Naive thymus-derived CD8-positive, alpha-beta T cell (primary cell): ENCODE measurements at regions not wholly inside any gene's neighbourhood (a gene's known extent, or its start where the extent isn't known, plus 50 kb on each side); places are given as distances from the start of the nearest gene placed in this dataset.
"Not testable (repeated sequence)": the region's sequence is repeated elsewhere in the genome, so short reads cannot be mapped to it uniquely, and the experiment has no call there.

Experiments
- ATAC-seq, 2 donors: fragments of 150-1000 bp; cut with Tn5 transposase in 1 of 2; sonication (Bioruptor Pico), chemical (Tn5 transposase) in 1 of 2; 1 replicate in 1 of 2; 2 replicates in 1 of 2; pipeline ENCODE4 v1.10.0; 2021; ENCODE audit warnings: mild to moderate bottlenecking in 2 of 2, moderate library complexity in 2 of 2
- POLR2A ChIA-PET: fragments of 350-600 bp; sonication (Branson Sonifier 250); formaldehyde crosslinking; loops from one replicate; lab custom pipeline; 2021; ENCODE audit warnings: antibody characterized with exemption; lab: Charles Lee
- DNase-seq, 10 donors: peaks; one replicate each; pipeline versions ENCODE4 v3.0.0 to v3.0.0-alpha.2; 2020 to 2022
- H3K27ac Mint-ChIP-seq, 10 donors: one replicate each; pipeline ENCODE4 v1.8.0; 2020 to 2022; ENCODE audit warnings: mild to moderate bottlenecking in 10 of 10, mixed read lengths in 10 of 10, moderate library complexity in 4 of 10, inconsistent platforms in 1 of 10
- H3K27me3 Mint-ChIP-seq, 5 donors: one replicate each; pipeline ENCODE4 v1.8.0; 2021 to 2022; ENCODE audit warnings: mixed read lengths in 5 of 5
- H3K36me3 Mint-ChIP-seq, 3 donors: one replicate each; pipeline ENCODE4 v1.8.0; 2020 to 2022; ENCODE audit warnings: mixed read lengths in 3 of 3, mild to moderate bottlenecking in 2 of 3, inconsistent platforms in 1 of 3
- H3K4me1 Mint-ChIP-seq, 4 donors: one replicate each; pipeline ENCODE4 v1.8.0; 2021 to 2022; ENCODE audit warnings: mixed read lengths in 4 of 4
- H3K4me3 Mint-ChIP-seq, 10 donors: one replicate each; pipeline ENCODE4 v1.8.0; 2020 to 2022; ENCODE audit warnings: mild to moderate bottlenecking in 10 of 10, mixed read lengths in 10 of 10, moderate library complexity in 6 of 10, inconsistent platforms in 1 of 10
- H3K9me3 Mint-ChIP-seq, 9 donors: one replicate each; pipeline ENCODE4 v1.8.0; 2020 to 2022; ENCODE audit warnings: mixed read lengths in 9 of 9, mild to moderate bottlenecking in 3 of 9, inconsistent platforms in 1 of 9, moderate library complexity in 1 of 9

DNA sequence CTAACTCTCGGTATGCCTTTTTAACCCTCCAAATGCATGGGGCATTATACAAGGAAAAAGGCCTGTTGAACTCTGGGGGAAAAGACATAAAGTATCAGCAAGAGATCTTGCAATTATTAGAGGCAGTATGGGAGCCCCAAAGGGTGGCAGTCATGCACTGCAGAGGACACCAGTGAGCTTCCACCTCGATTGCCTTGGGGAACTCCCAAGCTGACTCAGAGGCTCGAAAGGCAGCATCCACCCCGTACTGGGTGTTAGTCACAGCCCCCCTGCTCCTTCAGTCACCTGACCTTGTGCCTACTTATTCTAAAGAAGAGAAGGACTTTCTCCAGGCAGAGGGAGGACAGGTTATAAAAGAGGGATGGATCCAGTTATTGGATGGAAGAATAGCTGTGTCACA is 781.4 kb upstream of the TMEM132C start:
- ATAC-seq: no peak
- Mint-ChIP-seq H3K9me3 (peaks cover 0 to 22% (median 0%) of the 10 kb centered on the region in 9 donors), H3K4me1 (no peaks in the 10 kb centered on the region), H3K27me3 (peaks cover 0 to 2% (median 0%) of the 10 kb centered on the region in 5 donors), H3K27ac (no peak overlapping the region), H3K36me3 (no peaks in the 10 kb centered on the region), H3K4me3 (no peak overlapping the region)
- DNase-seq: no peak
- POLR2A ChIA-PET: no interaction called here

DNA sequence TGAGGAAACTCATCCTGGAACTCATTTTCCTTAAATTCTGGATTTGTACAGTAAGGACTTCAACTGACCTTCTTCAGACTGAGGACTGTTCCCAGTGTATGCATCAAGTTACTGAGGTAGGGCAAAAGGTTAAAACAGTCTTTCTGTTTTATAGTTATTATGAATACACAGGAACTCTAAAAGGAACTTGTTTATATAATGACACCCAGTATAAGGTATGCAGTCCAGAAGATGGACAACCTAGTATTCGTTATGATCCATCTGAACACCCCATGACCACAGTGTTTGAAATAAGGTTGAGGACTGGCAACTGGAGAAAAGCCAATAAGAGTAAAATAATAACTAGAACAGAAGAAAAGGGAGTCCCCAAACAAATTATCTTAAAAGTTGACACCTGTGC is 779.9 kb upstream of the TMEM132C start:
- H3K4me3 Mint-ChIP-seq: no peak overlapping the region

DNA sequence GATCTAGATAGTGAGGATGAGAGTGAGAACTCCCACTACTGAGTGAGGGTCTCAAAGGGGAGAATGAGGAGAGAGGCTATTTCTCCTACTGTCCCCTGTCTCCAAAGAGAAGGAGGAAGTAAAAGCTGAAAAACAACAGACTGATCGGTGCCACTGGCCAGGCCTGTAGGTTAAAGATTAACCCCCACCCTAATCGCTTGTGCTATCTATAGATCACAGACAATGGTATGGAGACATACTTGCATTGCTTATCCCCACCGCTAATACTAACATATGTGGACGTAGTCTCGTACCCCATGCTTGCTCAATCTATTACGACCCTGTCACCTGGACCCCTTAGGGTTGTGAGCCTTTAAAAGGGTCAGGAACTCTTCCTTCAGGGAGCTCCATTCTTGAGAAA is 777.9 kb upstream of the TMEM132C start:
- Mint-ChIP-seq H3K36me3 (no peaks in the 10 kb centered on the region), H3K27me3 (no peaks in the 10 kb centered on the region), H3K27ac (no peak overlapping the region), H3K9me3 (peaks cover 0 to 12% (median 0%) of the 10 kb centered on the region in 9 donors), H3K4me3 (no peak overlapping the region), H3K4me1 (no peaks in the 10 kb centered on the region)
- DNase-seq: no peak
- ATAC-seq: no peak
- POLR2A ChIA-PET: no interaction called here

More for the DNA sequence above, 779.9 kb upstream of the TMEM132C start:
- POLR2A ChIA-PET: no interaction called here
- Mint-ChIP-seq H3K27ac (no peak overlapping the region), H3K36me3 (no peaks in the 10 kb centered on the region), H3K4me1 (no peaks in the 10 kb centered on the region), H3K27me3 (peaks cover 0 to 2% (median 0%) of the 10 kb centered on the region in 5 donors), H3K9me3 (peaks cover 0 to 20% (median 0%) of the 10 kb centered on the region in 9 donors)
- DNase-seq: no peak
- no peak for ATAC-seq

DNA sequence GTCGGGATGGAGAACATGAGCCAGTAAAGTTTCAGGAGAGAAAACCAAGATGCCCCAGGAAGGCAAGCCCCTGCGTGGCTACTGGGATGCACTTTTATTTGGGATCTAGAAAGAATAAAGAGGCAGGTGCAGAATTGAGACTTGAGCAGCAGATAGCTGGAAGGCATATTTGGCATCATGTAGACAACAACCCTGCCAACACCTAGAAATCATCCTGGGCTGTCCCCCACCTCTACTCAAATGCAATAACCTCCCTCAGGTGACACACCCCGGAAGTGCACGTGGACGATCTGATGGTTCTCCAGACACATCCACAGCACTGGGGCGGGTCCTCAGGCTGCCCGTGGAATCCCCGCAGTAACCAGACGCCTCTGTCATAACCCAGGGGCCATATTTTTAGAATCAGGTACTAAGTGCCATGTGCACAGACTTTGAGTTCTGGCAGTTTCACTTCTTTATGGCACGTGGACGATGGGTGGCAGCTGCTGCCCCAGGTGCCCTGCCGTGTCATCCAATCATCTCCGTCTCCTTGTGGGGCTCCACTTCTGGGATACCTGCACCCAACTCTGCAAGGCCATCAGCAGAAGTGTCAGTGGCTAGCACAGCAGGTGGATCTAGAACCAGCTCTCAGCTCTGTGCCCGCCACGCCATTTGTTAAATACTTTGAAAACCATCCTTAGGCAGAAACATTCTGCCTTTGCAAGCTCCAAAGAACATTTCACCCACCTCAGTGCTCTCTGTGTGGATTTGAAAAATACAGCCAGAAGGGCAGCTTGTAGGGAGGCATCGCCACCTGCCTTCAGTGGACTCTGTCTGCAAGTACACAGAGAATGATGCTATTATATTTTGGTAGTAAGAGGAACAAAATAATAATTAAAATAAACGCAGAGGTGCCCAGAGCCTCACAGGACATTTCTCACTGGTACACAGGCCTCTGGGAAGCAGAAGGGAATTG is 771.7 kb upstream of the TMEM132C start:
- Mint-ChIP-seq H3K4me1 (peaks cover 0 to 2% (median 0%) of the 10 kb centered on the region in 4 donors), H3K27ac (no peak overlapping the region), H3K36me3 (no peaks in the 10 kb centered on the region), H3K9me3 (peaks cover 0 to 10% (median 0%) of the 10 kb centered on the region in 9 donors), H3K4me3 (no peak overlapping the region), H3K27me3 (peaks cover 0 to 3% (median 0%) of the 10 kb centered on the region in 5 donors)
- POLR2A ChIA-PET: no interaction called here
- ATAC-seq (no peak), DNase-seq (no peak)

DNA sequence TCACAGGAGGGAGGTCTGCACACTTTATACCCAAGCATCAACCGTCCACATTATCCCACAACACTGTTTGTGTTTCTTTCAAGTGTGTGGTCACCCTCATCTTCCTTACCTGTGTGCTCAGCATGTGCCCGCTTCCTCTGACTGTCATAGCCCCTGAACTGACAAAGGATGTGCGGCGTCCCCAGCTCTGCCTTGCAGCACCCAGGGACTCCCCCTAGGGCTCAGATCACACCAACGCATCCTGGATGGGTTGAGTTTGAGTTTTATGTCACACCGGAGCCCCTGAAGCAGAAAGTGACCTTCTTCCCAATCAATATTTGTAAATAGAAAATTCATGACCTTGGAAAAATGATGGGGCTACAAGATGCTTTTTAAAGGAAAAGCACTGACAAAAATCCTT is 770.7 kb upstream of the TMEM132C start:
- POLR2A ChIA-PET: no interaction called here
- Mint-ChIP-seq H3K27ac (no peak overlapping the region), H3K36me3 (no peaks in the 10 kb centered on the region), H3K4me1 (peaks cover 0 to 2% (median 0%) of the 10 kb centered on the region in 4 donors), H3K9me3 (peaks cover 0 to 9% (median 2%) of the 10 kb centered on the region in 9 donors), H3K27me3 (peaks cover 0 to 3% (median 0%) of the 10 kb centered on the region in 5 donors), H3K4me3 (no peak overlapping the region)
- ATAC-seq: no peak
- no peak for DNase-seq

DNA sequence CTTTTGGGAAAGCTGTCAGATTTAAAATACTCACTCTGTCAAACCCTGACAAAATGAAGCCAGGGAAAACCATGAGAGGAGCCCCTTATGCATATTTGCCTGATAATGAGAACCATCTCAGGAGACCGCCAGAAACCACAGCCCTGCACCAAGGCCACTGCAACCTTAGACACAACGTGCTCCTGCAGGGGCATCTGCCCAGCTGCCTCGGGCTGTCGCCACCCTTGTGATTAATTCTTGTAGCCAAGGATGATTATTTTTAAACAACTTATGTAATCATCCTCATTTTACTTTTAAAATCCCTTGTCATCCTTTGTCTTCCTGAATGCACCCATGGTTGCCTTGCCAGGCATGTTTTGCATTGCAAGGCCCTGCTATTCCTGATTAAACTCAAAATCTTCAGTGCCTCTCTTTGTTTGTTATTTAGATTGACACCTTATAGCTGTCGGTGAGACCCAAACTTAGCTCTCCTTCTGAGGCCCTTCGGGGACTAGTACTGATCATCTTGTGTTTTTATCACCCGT is 766.4 kb upstream of the TMEM132C start:
- Mint-ChIP-seq H3K4me3 (no peak overlapping the region), H3K36me3 (no peaks in the 10 kb centered on the region), H3K27me3 (peaks cover 0 to 1% (median 0%) of the 10 kb centered on the region in 5 donors), H3K9me3 (peaks cover 0 to 14% (median 3%) of the 10 kb centered on the region in 9 donors), H3K27ac (no peak overlapping the region), H3K4me1 (peaks cover 0 to 3% (median 0%) of the 10 kb centered on the region in 4 donors)
- POLR2A ChIA-PET: no interaction called here
- no peak for ATAC-seq
- no peak for DNase-seq

DNA sequence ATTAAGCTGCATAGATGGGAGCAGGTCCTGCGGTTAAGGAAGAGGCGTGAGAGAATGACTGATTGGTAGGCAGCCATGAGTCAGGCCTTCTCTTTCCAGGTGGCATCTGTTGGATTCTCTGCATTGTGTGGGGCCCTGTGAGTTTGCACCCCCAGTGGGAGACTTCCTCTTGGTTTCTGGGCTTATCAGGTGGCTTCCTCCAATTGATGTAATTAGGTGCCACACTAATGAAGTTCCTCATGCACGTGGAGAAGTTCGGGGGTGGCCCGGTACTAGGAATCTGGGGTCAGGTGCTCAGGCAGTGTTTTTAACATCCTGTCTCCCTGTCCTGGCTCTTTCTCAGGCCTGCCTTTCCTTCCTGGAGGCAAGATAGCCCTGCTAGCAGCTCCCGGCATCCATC is 765.1 kb upstream of the TMEM132C start:
- POLR2A ChIA-PET: no interaction called here
- Mint-ChIP-seq H3K9me3 (peaks cover 0 to 18% (median 3%) of the 10 kb centered on the region in 9 donors), H3K4me3 (no peak overlapping the region), H3K4me1 (peaks cover 0 to 3% (median 0%) of the 10 kb centered on the region in 4 donors), H3K27ac (no peak overlapping the region), H3K36me3 (no peaks in the 10 kb centered on the region), H3K27me3 (no peaks in the 10 kb centered on the region)
- ATAC-seq (no peak), DNase-seq (no peak)

DNA sequence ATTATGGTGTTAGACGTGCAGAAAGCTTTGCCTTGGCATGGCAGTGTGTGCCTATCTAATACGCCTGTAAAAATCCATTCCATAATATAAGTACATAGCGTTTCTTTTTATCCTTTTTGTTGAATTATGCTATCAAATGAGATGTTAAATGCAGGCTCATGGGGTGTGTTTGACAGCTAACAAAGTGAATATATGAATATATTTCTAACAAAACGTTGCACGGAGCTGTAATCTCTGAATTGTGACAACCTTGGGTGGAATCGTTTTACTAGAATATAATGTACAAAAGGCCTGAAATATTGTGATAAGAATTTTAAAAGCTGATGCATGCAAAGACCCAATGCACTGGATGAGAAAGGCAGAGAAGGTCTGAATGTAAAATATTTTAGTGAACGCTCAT is 763.7 kb upstream of the TMEM132C start:
- H3K4me1 Mint-ChIP-seq: peaks cover 0 to 1% (median 0%) of the 10 kb centered on the region in 4 donors
- H3K27me3 Mint-ChIP-seq: peaks cover 0 to 8% (median 0%) of the 10 kb centered on the region in 5 donors
- DNase-seq (no peak), ATAC-seq (no peak)
- H3K36me3 Mint-ChIP-seq: no peaks in the 10 kb centered on the region
- no peak overlapping the region for H3K27ac Mint-ChIP-seq
- no peak overlapping the region for H3K4me3 Mint-ChIP-seq
- POLR2A ChIA-PET: no interaction called here
- H3K9me3 Mint-ChIP-seq: peaks cover 0 to 22% (median 3%) of the 10 kb centered on the region in 9 donors

DNA sequence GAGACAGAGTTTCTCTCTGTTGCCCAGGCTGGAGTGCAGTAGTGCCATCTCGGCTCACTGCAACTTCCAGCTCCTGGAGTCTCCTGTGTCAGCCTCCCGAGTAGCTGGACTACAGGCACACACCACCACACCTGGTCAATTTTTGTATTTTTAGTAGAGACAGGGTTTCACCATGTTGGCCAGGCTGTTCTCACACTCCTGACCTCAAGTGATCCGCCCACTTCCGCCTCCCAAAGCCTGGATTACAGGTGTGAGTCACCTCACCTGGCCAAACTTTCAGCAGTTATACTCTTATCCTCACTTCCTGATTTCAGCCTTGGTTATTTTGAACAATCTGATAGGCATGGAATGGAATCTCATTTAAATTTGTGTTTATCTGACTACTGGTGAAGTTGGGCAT is 763.0 kb upstream of the TMEM132C start:
- H3K4me3 Mint-ChIP-seq, H3K4me1 Mint-ChIP-seq, H3K27ac Mint-ChIP-seq, H3K27me3 Mint-ChIP-seq, H3K36me3 Mint-ChIP-seq, ATAC-seq, DNase-seq, POLR2A ChIA-PET: not testable (repeated sequence)
- H3K9me3 Mint-ChIP-seq: peaks cover 0 to 22% (median 3%) of the 10 kb centered on the region in 9 donors

DNA sequence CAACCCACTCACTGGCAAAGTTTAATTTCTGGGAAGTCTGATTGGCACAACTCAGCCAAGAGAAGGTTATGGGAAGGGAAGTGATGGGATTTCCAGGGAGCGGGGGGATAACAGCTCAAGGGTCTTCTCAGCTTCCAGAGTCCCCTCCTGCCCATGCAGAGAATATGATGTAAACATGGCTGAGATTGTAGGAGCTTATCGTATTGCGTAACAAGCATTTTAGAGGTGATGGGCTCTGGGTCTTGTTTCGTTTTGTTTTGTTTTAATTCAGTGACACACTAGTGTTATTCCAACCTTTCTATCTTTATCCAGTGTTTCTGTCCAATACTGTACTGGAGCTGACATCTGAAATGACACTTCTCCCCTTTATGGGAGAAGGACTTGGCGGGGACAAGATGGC is 762.1 kb upstream of the TMEM132C start:
- H3K27me3 Mint-ChIP-seq: peaks cover 0 to 8% (median 0%) of the 10 kb centered on the region in 5 donors
- POLR2A ChIA-PET: no interaction called here
- no peak overlapping the region for H3K4me3 Mint-ChIP-seq
- H3K9me3 Mint-ChIP-seq: peaks cover 0 to 22% (median 3%) of the 10 kb centered on the region in 9 donors
- no peaks in the 10 kb centered on the region for H3K36me3 Mint-ChIP-seq
- ATAC-seq (no peak), DNase-seq (no peak)
- H3K4me1 Mint-ChIP-seq: peaks cover 0 to 1% (median 0%) of the 10 kb centered on the region in 4 donors
- no peak overlapping the region for H3K27ac Mint-ChIP-seq

DNA sequence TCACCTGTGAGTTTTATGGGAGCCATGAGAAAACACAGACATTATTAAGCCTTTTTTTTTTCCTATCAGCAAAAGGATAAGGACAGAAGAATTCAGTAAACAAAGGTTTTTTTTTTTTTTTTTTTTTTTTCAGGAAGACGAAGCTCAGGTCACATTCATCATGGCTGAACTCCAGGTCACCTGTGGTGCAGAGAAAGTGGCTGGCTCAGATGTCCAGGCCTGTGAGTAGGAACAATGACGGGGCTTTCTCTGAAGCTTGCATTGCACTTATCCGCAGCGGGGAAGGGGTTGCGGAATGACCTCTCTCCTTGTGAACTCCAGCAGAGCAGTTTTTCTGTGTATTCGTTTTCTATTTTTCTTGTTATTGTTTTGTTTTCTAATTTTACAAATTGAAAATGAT is 759.6 kb upstream of the TMEM132C start:
- ATAC-seq: no peak
- Mint-ChIP-seq H3K4me3 (no peak overlapping the region), H3K9me3 (peaks cover 0 to 14% (median 3%) of the 10 kb centered on the region in 9 donors), H3K27me3 (peaks cover 0 to 8% (median 1%) of the 10 kb centered on the region in 5 donors), H3K36me3 (no peaks in the 10 kb centered on the region), H3K4me1 (peaks cover 0 to 1% (median 0%) of the 10 kb centered on the region in 4 donors), H3K27ac (no peak overlapping the region)
- no peak for DNase-seq
- POLR2A ChIA-PET: no interaction called here

DNA sequence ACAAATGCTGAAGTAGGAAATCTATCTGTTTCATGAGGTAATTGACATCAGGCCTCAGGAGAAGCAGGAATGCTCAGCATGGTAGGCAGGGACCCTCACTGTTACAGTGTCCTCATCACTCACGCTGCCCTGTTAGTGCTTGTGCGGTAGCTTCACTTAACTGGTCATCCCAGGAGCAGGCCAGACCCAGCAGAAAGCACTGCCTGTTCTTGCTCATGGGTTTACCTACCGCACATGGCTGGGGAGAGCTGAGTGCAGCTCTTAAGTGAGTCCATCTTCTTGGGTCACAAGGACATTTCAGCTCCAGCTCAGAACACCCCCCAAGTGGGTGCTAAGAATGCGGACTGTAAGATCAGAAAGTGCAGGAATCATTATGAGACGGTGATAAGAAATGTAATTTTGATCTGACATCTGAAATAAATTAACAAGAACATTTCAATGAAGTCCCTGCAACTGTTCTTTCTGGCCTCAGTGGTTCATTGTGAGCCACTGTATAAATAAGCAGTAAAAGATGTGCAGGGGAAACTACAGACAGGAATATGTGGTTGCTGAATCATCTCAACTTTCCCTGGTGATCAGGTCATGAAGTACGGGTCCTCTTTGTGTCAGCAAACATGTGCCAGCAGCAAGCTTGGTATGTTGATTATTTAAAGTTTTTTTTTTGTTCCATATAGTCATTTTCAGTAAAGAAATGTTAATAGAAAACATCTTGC is 757.7 kb upstream of the TMEM132C start:
- Mint-ChIP-seq H3K27ac (no peak overlapping the region), H3K4me1 (peaks cover 0 to under 1% (median 0%) of the 10 kb centered on the region in 4 donors), H3K4me3 (no peak overlapping the region), H3K9me3 (peaks cover 0 to 15% (median 5%) of the 10 kb centered on the region in 9 donors), H3K36me3 (peaks cover 0 to 4% (median 0%) of the 10 kb centered on the region in 3 donors), H3K27me3 (peaks cover 0 to 8% (median 3%) of the 10 kb centered on the region in 5 donors)
- ATAC-seq (no peak), DNase-seq (no peak)
- POLR2A ChIA-PET: no interaction called here
